Parathyroid adenoma (tissue), 2 donors: ENCODE measurements at regions not wholly inside any gene's neighbourhood (a gene's known extent, or its start where the extent isn't known, plus 50 kb on each side); places are given as distances from the start of the nearest gene placed in this dataset.

Source experiments
- H2AFZ ChIP-seq: fragments of 300-600 bp; sonication (generic); one replicate; pipeline ENCODE4 v1.7.0; 2017; ENCODE audit warnings: antibody characterized with exemption, mild to moderate bottlenecking
- H3K27ac ChIP-seq: fragments of 300-600 bp; sonication (generic); one replicate; pipeline ENCODE4 v1.7.0; 2017
- H3K27me3 ChIP-seq: fragments of 300-600 bp; sonication (generic); one replicate; pipeline ENCODE4 v1.7.0; 2017; ENCODE audit warnings: low read length; ENCODE audit not compliant: control insufficient read depth, insufficient read depth
- H3K36me3 ChIP-seq: fragments of 300-600 bp; sonication (generic); one replicate; pipeline ENCODE4 v1.7.0; 2017; ENCODE audit warnings: low read length; ENCODE audit not compliant: control insufficient read depth, insufficient read depth
- H3K4me1 ChIP-seq: fragments of 300-600 bp; sonication (generic); one replicate; pipeline ENCODE4 v1.7.0; 2017; ENCODE audit warnings: control low read depth
- H3K4me2 ChIP-seq: fragments of 300-600 bp; sonication (generic); one replicate; pipeline ENCODE4 v1.7.0; 2017; ENCODE audit warnings: low read length
- H3K4me3 ChIP-seq: fragments of 300-600 bp; sonication (generic); one replicate; pipeline ENCODE4 v1.7.0; 2017; ENCODE audit warnings: low read depth, low read length
- H3K79me2 ChIP-seq: fragments of 300-600 bp; sonication (generic); one replicate; pipeline ENCODE4 v1.7.0; 2017; ENCODE audit warnings: control low read depth
- H3K9ac ChIP-seq: fragments of 300-600 bp; sonication (generic); one replicate; pipeline ENCODE4 v1.7.0; 2017; ENCODE audit warnings: mild to moderate bottlenecking
- H3K9me3 ChIP-seq: fragments of 300-600 bp; sonication (generic); one replicate; pipeline ENCODE4 v1.7.0; 2017; ENCODE audit warnings: low read length; ENCODE audit not compliant: control insufficient read depth
- CTCF ChIP-seq: fragments of 300-600 bp; sonication (generic); IDR thresholded peaks from one replicate; pipeline ENCODE4 v1.7.0; 2017; ENCODE audit warnings: antibody characterized with exemption, mild to moderate bottlenecking
- donor health status: primary hyperparathyroidism.

- Histone ChIP-seq H2AFZ (no peak overlapping the region), H3K27ac (no peak overlapping the region), H3K9ac (no peak overlapping the region), H3K4me3 (no peak overlapping the region), H3K4me1 (no peaks in the 10 kb centered on the region), H3K9me3 (no peaks in the 10 kb centered on the region), H3K4me2 (no peak overlapping the region), H3K27me3 (no peaks in the 10 kb centered on the region), H3K79me2 (no peaks in the 10 kb centered on the region), H3K36me3 (no peaks in the 10 kb centered on the region)
- TF ChIP-seq CTCF = no peak
Observed at GRCh38 chr12:22919883-22920282, 294.9 kb downstream of the ETNK1 start.

GRCh38 chr12:22923768-22924167 is 298.8 kb downstream of the ETNK1 start:
- no peaks in the 10 kb centered on the region for H3K4me1 ChIP-seq
- no peak overlapping the region for H3K4me3 ChIP-seq
- H3K9me3 ChIP-seq = no peaks in the 10 kb centered on the region
- TF ChIP-seq CTCF = no peak
- no peaks in the 10 kb centered on the region for H3K27me3 ChIP-seq
- no peaks in the 10 kb centered on the region for H3K79me2 ChIP-seq
- H3K4me2 ChIP-seq = no peak overlapping the region
- no peak overlapping the region for H3K27ac ChIP-seq
- H3K36me3 ChIP-seq = no peaks in the 10 kb centered on the region
- no peak overlapping the region for H2AFZ ChIP-seq
- H3K9ac ChIP-seq = no peak overlapping the region

GRCh38 chr12:22924391-22924790 is 299.4 kb downstream of the ETNK1 start:
- H3K36me3 ChIP-seq = no peaks in the 10 kb centered on the region
- no peaks in the 10 kb centered on the region for H3K9me3 ChIP-seq
- TF ChIP-seq CTCF = no peak
- H3K4me3 ChIP-seq = no peak overlapping the region
- H3K27ac ChIP-seq = no peak overlapping the region
- H2AFZ ChIP-seq = no peak overlapping the region
- H3K4me2 ChIP-seq = no peak overlapping the region
- no peaks in the 10 kb centered on the region for H3K4me1 ChIP-seq
- no peak overlapping the region for H3K9ac ChIP-seq
- no peaks in the 10 kb centered on the region for H3K27me3 ChIP-seq
- H3K79me2 ChIP-seq = no peaks in the 10 kb centered on the region

GRCh38 chr12:22925623-22926022 is 300.7 kb downstream of the ETNK1 start:
- Histone ChIP-seq H3K27me3 (no peaks in the 10 kb centered on the region), H3K36me3 (no peaks in the 10 kb centered on the region), H3K27ac (no peak overlapping the region), H3K4me3 (no peak overlapping the region), H3K4me1 (no peaks in the 10 kb centered on the region), H3K9me3 (no peaks in the 10 kb centered on the region), H3K9ac (no peak overlapping the region), H2AFZ (no peak overlapping the region), H3K4me2 (no peak overlapping the region), H3K79me2 (no peaks in the 10 kb centered on the region)
- no peak for TF ChIP-seq CTCF

GRCh38 chr12:22932431-22932830 is 307.5 kb downstream of the ETNK1 start:
- Histone ChIP-seq H3K9ac (no peak overlapping the region), H3K4me1 (no peaks in the 10 kb centered on the region), H2AFZ (no peak overlapping the region), H3K79me2 (no peaks in the 10 kb centered on the region), H3K36me3 (no peaks in the 10 kb centered on the region), H3K27ac (no peak overlapping the region), H3K4me3 (no peak overlapping the region), H3K27me3 (no peaks in the 10 kb centered on the region), H3K4me2 (no peak overlapping the region), H3K9me3 (no peaks in the 10 kb centered on the region)
- TF ChIP-seq CTCF = no peak
